Endothelial cell of umbilical vein (primary cell): ENCODE measurements at regions not wholly inside any gene's neighbourhood (a gene's known extent, or its start where the extent isn't known, plus 50 kb on each side); places are given as distances from the start of the nearest gene placed in this dataset.

Source experiments
- BruUV-seq: library from RNA; stranded (reverse); fragments of 400-500 nt; replicated peaks from 2 replicates; lab custom pipeline; 2021; lab: Mats Ljungman, UMichigan
- CTCF ChIA-PET: fragments of 300-600, 350-600 bp; sonication (Branson Sonifier 250); formaldehyde crosslinking; loops from one replicate; lab custom pipeline; 2021; ENCODE audit warnings: antibody characterized with exemption, inconsistent platforms; lab: Charles Lee
- POLR2A ChIA-PET: fragments of 300-600, 350-600 bp; sonication (Branson Sonifier 250); formaldehyde crosslinking; loops from one replicate; lab custom pipeline; 2021; ENCODE audit warnings: antibody characterized with exemption, inconsistent platforms; lab: Charles Lee
- DNase-seq: peaks from one replicate; pipeline ENCODE4 v3.0.0-alpha.2; 2011; ENCODE audit warnings: low read depth, low spot score
- FAIRE-seq: peaks from 2 replicates; lab custom pipeline; 2011; peaks lifted over from hg19 to GRCh38; lab: Jason Lieb, UNC
- H2AFZ ChIP-seq: 2 replicates; pipeline ENCODE4 v1.6.0; 2012; ENCODE audit warnings: low read depth, low read length, control low read depth, inconsistent platforms
- H3K27ac ChIP-seq: 2 replicates; pipeline ENCODE4 v1.5.1; 2011; ENCODE audit warnings: low read depth, mild to moderate bottlenecking, control low read depth, low read length, moderate library complexity; ENCODE audit not compliant: insufficient read depth
- H3K27me3 ChIP-seq, 2 experiments: 2 replicates each; pipeline versions ENCODE4 v1.6.0 to v1.6.1; 2011; ENCODE audit warnings: low read length in 2 of 2, mixed read lengths in 1 of 2; ENCODE audit not compliant: control insufficient read depth in 2 of 2, insufficient read depth in 2 of 2
- H3K36me3 ChIP-seq, 2 experiments: 2 replicates in 1 of 2; 3 replicates in 1 of 2; pipeline ENCODE4 v1.5.1; 2011; ENCODE audit warnings: low read length in 2 of 2, mild to moderate bottlenecking in 1 of 2, moderate library complexity in 1 of 2; ENCODE audit not compliant: control insufficient read depth in 2 of 2, insufficient read depth in 2 of 2; ENCODE audit errors: extremely low read depth in 1 of 2
- H3K4me1 ChIP-seq: 3 replicates; pipeline ENCODE4 v1.5.1; 2011; ENCODE audit warnings: mild to moderate bottlenecking, low read length; ENCODE audit not compliant: control insufficient read depth, insufficient read depth; ENCODE audit errors: extremely low read depth
- H3K4me2 ChIP-seq: 2 replicates; pipeline ENCODE4 v1.6.1; 2011; ENCODE audit warnings: low read length, control low read depth, mixed read lengths; ENCODE audit not compliant: insufficient read depth
- H3K4me3 ChIP-seq, 3 experiments: fragments of 200-600 bp in 1 of 3; sonication (generic), shearing (Covaris generic) in 1 of 3; replicated peaks in 1 of 3; 2 replicates each; pipeline ENCODE4 v1.5.1; 2011 to 2016; ENCODE audit warnings: control low read depth in 3 of 3, low read length in 3 of 3, mild to moderate bottlenecking in 2 of 3, inconsistent platforms in 1 of 3, low read depth in 1 of 3, moderate library complexity in 1 of 3; ENCODE audit not compliant: insufficient read depth in 1 of 3
- H3K79me2 ChIP-seq: 2 replicates; pipeline ENCODE4 v1.6.0; 2012; ENCODE audit warnings: low read length, inconsistent platforms; ENCODE audit not compliant: control insufficient read depth, insufficient read depth
- H3K9ac ChIP-seq: replicated peaks from 2 replicates; pipeline ENCODE3; 2011; ENCODE audit warnings: low read length, control low read depth; ENCODE audit not compliant: insufficient read depth; ENCODE audit errors: extremely low read depth
- H3K9me1 ChIP-seq: replicated peaks from 3 replicates; pipeline ENCODE4 v1.6.0; 2011; ENCODE audit warnings: mild to moderate bottlenecking, low read length; ENCODE audit not compliant: control insufficient read depth, insufficient read depth; ENCODE audit errors: extremely low read depth
- H3K9me3 ChIP-seq: replicated peaks from 2 replicates; pipeline ENCODE4 v1.5.1; 2012; ENCODE audit warnings: low read length, inconsistent platforms; ENCODE audit not compliant: control insufficient read depth, insufficient read depth
- H4K20me1 ChIP-seq: replicated peaks from 2 replicates; pipeline ENCODE3; 2011; ENCODE audit warnings: mild to moderate bottlenecking, low read length; ENCODE audit not compliant: control insufficient read depth, insufficient read depth; ENCODE audit errors: extremely low read depth
- EZH2 ChIP-seq: IDR thresholded peaks from 2 replicates; pipeline ENCODE4 v1.6.1; 2012; ENCODE audit warnings: borderline replicate concordance, low read depth, mild to moderate bottlenecking, moderate library complexity, low read length, inconsistent platforms; ENCODE audit not compliant: severe bottlenecking
- FOS ChIP-seq: IDR thresholded peaks from 2 replicates; pipeline ENCODE4 v1.6.1; 2011; ENCODE audit warnings: mild to moderate bottlenecking, low read length, moderate library complexity, borderline replicate concordance; ENCODE audit not compliant: insufficient read depth
- GATA2 ChIP-seq: IDR thresholded peaks from 2 replicates; pipeline ENCODE4 v1.7.0; 2011; ENCODE audit warnings: low read depth, mild to moderate bottlenecking, moderate library complexity, mixed read lengths, low read length; ENCODE audit not compliant: insufficient read length, insufficient read depth
- JUN ChIP-seq: IDR thresholded peaks from 2 replicates; pipeline ENCODE4 v1.6.1; 2011; ENCODE audit warnings: borderline replicate concordance, low read depth; ENCODE audit not compliant: insufficient read length, insufficient read depth
- MYC ChIP-seq: IDR thresholded peaks from one replicate; pipeline ENCODE4 v1.6.1; 2011; ENCODE audit warnings: mild to moderate bottlenecking, low read depth, low read length
- POLR2A ChIP-seq: IDR thresholded peaks from 2 replicates; pipeline ENCODE4 v1.6.1; 2012; ENCODE audit warnings: low read depth, mild to moderate bottlenecking, control low read depth, low read length
- POLR2AphosphoS5 ChIP-seq: IDR thresholded peaks from 2 replicates; pipeline ENCODE4 v1.6.1; 2012; ENCODE audit warnings: low read depth, mild to moderate bottlenecking, control low read depth, low read length, moderate library complexity; ENCODE audit not compliant: insufficient read depth
- dilution Hi-C: fragments of 300-500 bp; cut with MboI; formaldehyde crosslinking; loops from one replicate; pipeline ENCODE4 v1.15.0; 2019; ENCODE audit warnings: low sequenced_read_pairs; ENCODE audit not compliant: extremely low pct_ligation_motif_present
- intact Hi-C: fragments of 100-400 bp; cut with micrococcal nuclease; formaldehyde crosslinking; loops from one replicate; pipeline ENCODE4 v1.10.0; 2022
- TF ChIP-seq, protein P1 (sequence below), 2 donors: IDR thresholded peaks; 1 replicate in 1 of 2; 2 replicates in 1 of 2; pipeline ENCODE4 v1.5.1; 2011; ENCODE audit warnings: low read length in 2 of 2, mild to moderate bottlenecking in 2 of 2, moderate library complexity in 2 of 2, control low read depth in 1 of 2, inconsistent platforms in 1 of 2, low read depth in 1 of 2; ENCODE audit not compliant: insufficient read depth in 1 of 2; ENCODE audit errors: extremely low read depth in 1 of 2
- TF ChIP-seq, protein P2 (sequence below): IDR thresholded peaks from 2 replicates; pipeline ENCODE4 v1.6.1; 2011; ENCODE audit not compliant: insufficient read depth, insufficient read length

DNA sequence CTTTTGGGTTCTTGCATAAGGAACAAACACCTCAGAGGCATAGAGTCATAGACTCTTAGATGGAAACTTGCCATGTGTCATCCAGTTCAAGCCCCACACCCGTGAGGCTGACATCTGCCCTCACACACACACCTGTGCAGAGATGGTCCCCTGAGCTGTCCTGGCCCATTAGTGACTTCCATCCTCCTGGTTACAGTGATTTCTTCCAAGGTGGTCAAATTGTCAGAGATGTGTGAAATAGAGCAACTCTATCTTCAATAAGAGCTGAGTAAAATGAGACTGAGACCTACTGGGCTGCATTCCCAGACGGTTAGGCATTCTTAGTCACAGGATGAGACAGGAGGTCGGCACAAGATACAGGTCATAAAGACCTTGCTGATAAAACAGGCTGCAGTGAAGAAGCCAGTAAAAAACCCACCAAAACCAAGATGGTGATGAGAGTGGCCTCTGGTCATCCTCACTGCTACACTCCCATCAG is 342.2 kb upstream of the TNRC6C start:
- POLR2A ChIA-PET = no interaction called here

DNA sequence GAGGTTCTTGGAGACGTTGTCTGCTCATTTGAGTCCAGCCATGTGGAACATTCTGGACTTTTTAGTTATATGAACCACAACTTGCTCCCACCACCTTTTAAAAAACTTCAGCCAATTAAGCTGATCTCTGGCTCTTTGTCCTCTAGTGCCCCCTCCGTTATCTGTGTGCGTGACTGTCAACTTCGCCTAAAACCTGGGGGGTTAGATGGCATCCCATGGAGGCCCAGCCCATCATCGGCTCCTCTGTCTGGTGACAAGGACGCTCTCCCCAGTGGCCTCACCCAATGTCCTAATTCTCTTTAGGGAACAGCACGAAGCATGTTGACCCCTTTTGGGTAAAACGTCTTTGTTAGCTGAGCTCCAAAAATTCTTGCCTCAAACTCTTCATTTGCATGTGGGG is 341.0 kb upstream of the TNRC6C start:
- H3K27me3 ChIP-seq = no peaks in the 10 kb centered on the region
- no peaks in the 10 kb centered on the region for H3K36me3 ChIP-seq
- H3K4me3 ChIP-seq = no peak overlapping the region
- no peak overlapping the region for H3K27ac ChIP-seq
- no TSS peak for BruUV-seq
- TF ChIP-seq, protein P1, sequence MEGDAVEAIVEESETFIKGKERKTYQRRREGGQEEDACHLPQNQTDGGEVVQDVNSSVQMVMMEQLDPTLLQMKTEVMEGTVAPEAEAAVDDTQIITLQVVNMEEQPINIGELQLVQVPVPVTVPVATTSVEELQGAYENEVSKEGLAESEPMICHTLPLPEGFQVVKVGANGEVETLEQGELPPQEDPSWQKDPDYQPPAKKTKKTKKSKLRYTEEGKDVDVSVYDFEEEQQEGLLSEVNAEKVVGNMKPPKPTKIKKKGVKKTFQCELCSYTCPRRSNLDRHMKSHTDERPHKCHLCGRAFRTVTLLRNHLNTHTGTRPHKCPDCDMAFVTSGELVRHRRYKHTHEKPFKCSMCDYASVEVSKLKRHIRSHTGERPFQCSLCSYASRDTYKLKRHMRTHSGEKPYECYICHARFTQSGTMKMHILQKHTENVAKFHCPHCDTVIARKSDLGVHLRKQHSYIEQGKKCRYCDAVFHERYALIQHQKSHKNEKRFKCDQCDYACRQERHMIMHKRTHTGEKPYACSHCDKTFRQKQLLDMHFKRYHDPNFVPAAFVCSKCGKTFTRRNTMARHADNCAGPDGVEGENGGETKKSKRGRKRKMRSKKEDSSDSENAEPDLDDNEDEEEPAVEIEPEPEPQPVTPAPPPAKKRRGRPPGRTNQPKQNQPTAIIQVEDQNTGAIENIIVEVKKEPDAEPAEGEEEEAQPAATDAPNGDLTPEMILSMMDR (IDR thresholded peaks at IDR 0.05; ENCODE audit: extremely low read depth in 1 of 2, insufficient read depth in 1 of 2, low read depth in 1 of 2, low read length in 2 of 2) = no peak
- no peak for TF ChIP-seq JUN
- no peak for TF ChIP-seq GATA2
- TF ChIP-seq FOS = no peak
- no peak for TF ChIP-seq EZH2
- no peak for TF ChIP-seq POLR2A
- TF ChIP-seq MYC = no peak
- TF ChIP-seq, protein P2, sequence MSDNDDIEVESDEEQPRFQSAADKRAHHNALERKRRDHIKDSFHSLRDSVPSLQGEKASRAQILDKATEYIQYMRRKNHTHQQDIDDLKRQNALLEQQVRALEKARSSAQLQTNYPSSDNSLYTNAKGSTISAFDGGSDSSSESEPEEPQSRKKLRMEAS = no peak
- FAIRE-seq = no peak
- H3K9me1 ChIP-seq = no peaks in the 10 kb centered on the region
- no peaks in the 10 kb centered on the region for H3K79me2 ChIP-seq
- H2AFZ ChIP-seq = no peak overlapping the region
- no peaks in the 10 kb centered on the region for H3K9me3 ChIP-seq
- DNase-seq = no peak
- intact Hi-C loops (no loop called here), dilution Hi-C loops (no loop called here)
- ChIA-PET CTCF (no interaction called here), POLR2A (no interaction called here)
- no peaks in the 10 kb centered on the region for H3K4me1 ChIP-seq
- H3K9ac ChIP-seq = no peak overlapping the region
- H3K4me2 ChIP-seq = no peak overlapping the region
- H4K20me1 ChIP-seq = no peaks in the 10 kb centered on the region

More for the DNA sequence above, 342.2 kb upstream of the TNRC6C start:
- no peaks in the 10 kb centered on the region for H3K27me3 ChIP-seq
- H3K9ac ChIP-seq = no peak overlapping the region
- no peak overlapping the region for H3K4me2 ChIP-seq
- no peaks in the 10 kb centered on the region for H4K20me1 ChIP-seq
- no peak overlapping the region for H3K27ac ChIP-seq
- H3K36me3 ChIP-seq = no peaks in the 10 kb centered on the region
- FAIRE-seq (no peak), DNase-seq (no peak)
- no TSS peak for BruUV-seq
- dilution Hi-C loops = no loop called here
- no peak overlapping the region for H3K4me3 ChIP-seq
- CTCF ChIA-PET = no interaction called here
- H3K9me1 ChIP-seq = no peaks in the 10 kb centered on the region
- TF ChIP-seq, protein P1 (IDR thresholded peaks at IDR 0.05; ENCODE audit: extremely low read depth in 1 of 2, insufficient read depth in 1 of 2, low read depth in 1 of 2, low read length in 2 of 2) = no peak
- TF ChIP-seq MYC = no peak
- no peak for TF ChIP-seq POLR2A
- TF ChIP-seq JUN = no peak
- no peak for TF ChIP-seq FOS
- no peak for TF ChIP-seq POLR2AphosphoS5
- no peak overlapping the region for H2AFZ ChIP-seq
- no peaks in the 10 kb centered on the region for H3K9me3 ChIP-seq
- no peaks in the 10 kb centered on the region for H3K4me1 ChIP-seq
- H3K79me2 ChIP-seq = no peaks in the 10 kb centered on the region
- intact Hi-C loops = no loop called here
